ENCODE measurements at regions not wholly inside any gene's neighbourhood (a gene's known extent, or its start where the extent isn't known, plus 50 kb on each side); places are given as distances from the start of the nearest gene placed in this dataset.
"Not testable (repeated sequence)": the region's sequence is repeated elsewhere in the genome, so short reads cannot be mapped to it uniquely, and the experiment has no call there.

- ATAC-seq: peak; percentile 35
- Histone ChIP-seq H3K9me3 (no peaks in the 10 kb centered on the region), H3K4me1 (peaks cover 9% of the 10 kb centered on the region), H3K27ac (no peak overlapping the region), H3K4me3 (peak overlapping the region in 1 of 2 donors; percentile 7), H3K36me3 (replicated peaks in 1 of 2; ENCODE audit: insufficient read depth in 1 of 2, low read depth in 2 of 2) (no peaks in the 10 kb centered on the region), H3K27me3 (peaks cover 0 to 14% of the 10 kb centered on the region in 2 donors)
- DNase-seq: peak; percentile 17 to 62 (median 24)
- TF ChIP-seq POLR2A (IDR thresholded peaks at IDR 0.05) (no peak), CTCF (IDR thresholded peaks at IDR 0.05) (no peak)
- intact Hi-C loops (cut with DNase I): no loop called here
- 3 to 4% methylated on average over 14 to 37 of the region's 37 CpGs for WGBS, 2 donors
Measured at GRCh38 chr7:65269150-65269856, 104.4 kb upstream of the ZNF92 start.

GRCh38 chr7:65268782-65269149 lies 104.9 kb upstream of the ZNF92 start:
- H3K27me3 ChIP-seq: peaks cover 0 to 14% of the 10 kb centered on the region in 2 donors
- no peaks in the 10 kb centered on the region for H3K9me3 ChIP-seq
- no peak overlapping the region for H3K4me3 ChIP-seq
- TF ChIP-seq CTCF (IDR thresholded peaks at IDR 0.05) (no peak), POLR2A (IDR thresholded peaks at IDR 0.05) (no peak)
- ATAC-seq (no peak), DNase-seq (no peak)
- 35 to 47% methylated on average over 3 of the region's 3 CpGs for WGBS, 2 donors
- intact Hi-C loops (cut with DNase I): no loop called here
- H3K4me1 ChIP-seq: peaks cover 9% of the 10 kb centered on the region
- no peak overlapping the region for H3K27ac ChIP-seq
- H3K36me3 ChIP-seq (replicated peaks in 1 of 2; ENCODE audit: insufficient read depth in 1 of 2, low read depth in 2 of 2): no peaks in the 10 kb centered on the region

- Histone ChIP-seq H3K27me3 (peaks cover 0 to 14% of the 10 kb centered on the region in 2 donors), H3K4me1 (peaks cover 9% of the 10 kb centered on the region), H3K36me3 (replicated peaks in 1 of 2; ENCODE audit: insufficient read depth in 1 of 2, low read depth in 2 of 2) (no peaks in the 10 kb centered on the region), H3K9me3 (no peaks in the 10 kb centered on the region), H3K4me3 (no peak overlapping the region), H3K27ac (no peak overlapping the region)
- intact Hi-C loops (cut with DNase I): no loop called here
- TF ChIP-seq CTCF (IDR thresholded peaks at IDR 0.05): no peak
- no peak for TF ChIP-seq POLR2A (IDR thresholded peaks at IDR 0.05)
- DNase-seq (no peak), ATAC-seq (no peak)
- WGBS, 2 donors: 52 to 62% methylated on average over 4 to 7 of the region's 7 CpGs
Measured at GRCh38 chr7:65265933-65266519, 107.6 kb upstream of the ZNF92 start.

GRCh38 chr7:65264258-65264657 lies 109.4 kb upstream of the ZNF92 start:
- WGBS, 2 donors: 72 to 73% methylated on average over 5 of the region's 5 CpGs
- TF ChIP-seq CTCF (IDR thresholded peaks at IDR 0.05) (no peak), POLR2A (IDR thresholded peaks at IDR 0.05) (no peak)

GRCh38 chr7:65260673-65261072 lies 113.0 kb upstream of the ZNF92 start:
- H3K27ac ChIP-seq; H3K9me3 ChIP-seq; H3K36me3 ChIP-seq (replicated peaks in 1 of 2; ENCODE audit: insufficient read depth in 1 of 2, low read depth in 2 of 2); H3K4me1 ChIP-seq; DNase-seq; H3K27me3 ChIP-seq; H3K4me3 ChIP-seq; ATAC-seq; intact Hi-C loops (cut with DNase I): not testable (repeated sequence)
- 20 to 33% methylated on average over 1 of the region's 6 CpGs for WGBS, 2 donors

More at GRCh38 chr7:65264258-65264657, 109.4 kb upstream of the ZNF92 start:
- no peak for ATAC-seq
- Histone ChIP-seq H3K9me3 (no peaks in the 10 kb centered on the region), H3K27me3 (peaks cover 0 to 1% of the 10 kb centered on the region in 2 donors), H3K4me3 (no peak overlapping the region), H3K4me1 (peaks cover 2% of the 10 kb centered on the region), H3K27ac (no peak overlapping the region), H3K36me3 (replicated peaks in 1 of 2; ENCODE audit: insufficient read depth in 1 of 2, low read depth in 2 of 2) (no peaks in the 10 kb centered on the region)
- intact Hi-C loops (cut with DNase I): no loop called here
- no peak for DNase-seq

GRCh38 chr7:65259864-65260525 lies 113.7 kb upstream of the ZNF92 start:
- WGBS, 2 donors: 39 to 46% methylated on average over 6 of the region's 10 CpGs

More at GRCh38 chr7:65259864-65260525, 113.7 kb upstream of the ZNF92 start:
- H3K36me3 ChIP-seq (replicated peaks in 1 of 2; ENCODE audit: insufficient read depth in 1 of 2, low read depth in 2 of 2); ATAC-seq; H3K9me3 ChIP-seq; H3K27ac ChIP-seq; DNase-seq; intact Hi-C loops (cut with DNase I); H3K4me3 ChIP-seq; H3K27me3 ChIP-seq; H3K4me1 ChIP-seq: not testable (repeated sequence)

All from body of pancreas (tissue), 4 donors.